GM12878 (cell line): ENCODE measurements at regions not wholly inside any gene's neighbourhood (a gene's known extent, or its start where the extent isn't known, plus 50 kb on each side); places are given as distances from the start of the nearest gene placed in this dataset.

Experiments used
- ATAC-seq: fragments of 200-7000 bp; cut with Tn5 transposase; 3 replicates; pipeline ENCODE4 v1.9.1; 2020; ENCODE audit warnings: mild to moderate bottlenecking, moderate library complexity
- BruUV-seq: library from RNA; stranded (reverse); fragments of 400-500 nt; replicated peaks from 2 replicates; lab custom pipeline; 2021; lab: Mats Ljungman, UMichigan
- CTCF ChIA-PET: fragments of 300-600 bp; sonication (Branson Sonifier 250); formaldehyde crosslinking; extraction: SDS; loops from one replicate; lab custom pipeline; 2021; ENCODE audit warnings: inconsistent platforms; lab: Yijun Ruan, JAX
- POLR2A ChIA-PET: fragments of 350-600 bp; formaldehyde crosslinking; extraction: SDS; loops from one replicate; lab custom pipeline; 2021; ENCODE audit warnings: inconsistent platforms; lab: Charles Lee
- RAD21 ChIA-PET: fragments of 300-600 bp; sonication (Branson Sonifier 250); formaldehyde crosslinking; loops from one replicate; lab custom pipeline; 2023; ENCODE audit warnings: antibody characterized with exemption; ENCODE audit not compliant: unreplicated experiment; lab: Charles Lee
- SMC1A ChIA-PET: fragments of 300-600 bp; sonication (Branson Sonifier 250); formaldehyde crosslinking; loops from one replicate; lab custom pipeline; 2023; ENCODE audit not compliant: unreplicated experiment, uncharacterized antibody; lab: Charles Lee
- DNase-seq: peaks from one replicate; pipeline ENCODE4 v3.0.0-alpha.2; 2011; ENCODE audit warnings: low read depth, low spot score
- FAIRE-seq: peaks from 3 replicates; lab custom pipeline; 2011; peaks lifted over from hg19 to GRCh38; lab: Jason Lieb, UNC
- H2AFZ ChIP-seq: 2 replicates; pipeline ENCODE4 v1.6.0; 2011; ENCODE audit warnings: low read depth, low read length, control low read depth; ENCODE audit not compliant: control insufficient read depth
- H3K27ac ChIP-seq: 2 replicates; pipeline ENCODE4 v1.5.1; 2011; ENCODE audit warnings: control low read depth; ENCODE audit not compliant: control insufficient read depth, insufficient read depth
- H3K27me3 ChIP-seq, 2 experiments: replicated peaks in 1 of 2; 2 replicates each; pipeline versions ENCODE4 v1.6.0 to v1.6.1; 2011; ENCODE audit warnings: low read length in 1 of 2; ENCODE audit not compliant: control insufficient read depth in 2 of 2, insufficient read depth in 2 of 2
- H3K36me3 ChIP-seq, 2 experiments: 2 replicates each; pipeline ENCODE4 v1.5.1; 2011; ENCODE audit warnings: low read length in 1 of 2; ENCODE audit not compliant: control insufficient read depth in 2 of 2, insufficient read depth in 2 of 2
- H3K4me1 ChIP-seq: 2 replicates; pipeline ENCODE4 v1.6.1; 2011; ENCODE audit warnings: mild to moderate bottlenecking, low read length, moderate library complexity, mixed read lengths; ENCODE audit not compliant: control insufficient read depth, insufficient read depth
- H3K4me2 ChIP-seq: 2 replicates; pipeline ENCODE4 v1.6.0; 2011; ENCODE audit warnings: control low read depth; ENCODE audit not compliant: control insufficient read depth, insufficient read depth
- H3K4me3 ChIP-seq: fragments of 200-600 bp; sonication (generic); 2 replicates; pipeline ENCODE4 v1.5.1; 2016
- H3K79me2 ChIP-seq: 2 replicates; pipeline ENCODE4 v1.6.0; 2011; ENCODE audit warnings: low read length; ENCODE audit not compliant: control insufficient read depth, insufficient read depth
- H3K9ac ChIP-seq: 2 replicates; pipeline ENCODE4 v1.8.0; 2011; ENCODE audit warnings: low read length, control low read depth, mixed read lengths; ENCODE audit not compliant: control insufficient read depth, insufficient read depth
- H3K9me3 ChIP-seq: replicated peaks from 3 replicates; pipeline ENCODE4 v1.5.1; 2011; ENCODE audit warnings: mild to moderate bottlenecking, low read length; ENCODE audit not compliant: control insufficient read depth, insufficient read depth
- H4K20me1 ChIP-seq: 2 replicates; pipeline ENCODE4 v1.6.0; 2011; ENCODE audit not compliant: control insufficient read depth, insufficient read depth
- CTCF ChIP-seq, 3 experiments: IDR thresholded peaks in 2 of 3; conservative IDR thresholded peaks in 1 of 3; 2 replicates each; pipeline ENCODE4 v1.5.1; 2011; ENCODE audit warnings: low read depth in 3 of 3, low read length in 3 of 3, mild to moderate bottlenecking in 3 of 3, control low read depth in 2 of 3, moderate library complexity in 2 of 3, inconsistent platforms in 1 of 3, mixed read lengths in 1 of 3; ENCODE audit not compliant: control insufficient read depth in 2 of 3, insufficient read depth in 1 of 3; ENCODE audit errors: extremely low read depth in 1 of 3
- EED ChIP-seq: sonication (generic); IDR thresholded peaks from 2 replicates; pipeline ENCODE4 v1.6.1; 2016; ENCODE audit warnings: antibody characterized with exemption, low read depth
- EGR1 ChIP-seq, 2 experiments: IDR thresholded peaks; 1 replicate in 1 of 2; 2 replicates in 1 of 2; pipeline ENCODE4 v1.6.1; 2011 to 2012; ENCODE audit warnings: low read depth in 2 of 2, low read length in 2 of 2, borderline replicate concordance in 1 of 2, mild to moderate bottlenecking in 1 of 2, moderate library complexity in 1 of 2
- ELK1 ChIP-seq: IDR thresholded peaks from 2 replicates; pipeline ENCODE4 v1.6.1; 2012; ENCODE audit warnings: low read depth, low read length, improper control_type of control experiment
- GABPA ChIP-seq: IDR thresholded peaks from 2 replicates; pipeline ENCODE4 v1.6.1; 2014; ENCODE audit warnings: antibody characterized with exemption, low read depth, mild to moderate bottlenecking, inconsistent platforms
- GATAD2B ChIP-seq: fragments of 450-650 bp; conservative IDR thresholded peaks from 2 replicates; pipeline ENCODE4 v1.6.1; 2017; ENCODE audit warnings: low read depth, mild to moderate bottlenecking, moderate library complexity
- IRF3 ChIP-seq: fragments of 450-650 bp; IDR thresholded peaks from 2 replicates; pipeline ENCODE4 v1.6.1; 2014; ENCODE audit warnings: mild to moderate bottlenecking
- KDM1A ChIP-seq: fragments of 200-600 bp; sonication (generic); IDR thresholded peaks from 2 replicates; pipeline ENCODE4 v1.6.1; 2016; ENCODE audit warnings: borderline replicate concordance
- NFIC ChIP-seq: IDR thresholded peaks from 2 replicates; pipeline ENCODE4 v1.6.1; 2012; ENCODE audit warnings: low read depth, mild to moderate bottlenecking, inconsistent platforms, low read length, moderate library complexity
- NR2C1 ChIP-seq: fragments of 450-650 bp; IDR thresholded peaks from 2 replicates; pipeline ENCODE4 v1.6.1; 2017; ENCODE audit warnings: antibody characterized with exemption, mild to moderate bottlenecking, moderate library complexity
- SREBF1 ChIP-seq: IDR thresholded peaks from 2 replicates; pipeline ENCODE4 v1.6.1; 2012; ENCODE audit warnings: mild to moderate bottlenecking, low read length
- USF2 ChIP-seq: IDR thresholded peaks from 2 replicates; pipeline ENCODE4 v1.6.1; 2011; ENCODE audit warnings: low read depth, low read length, improper control_type of control experiment, borderline replicate concordance
- WRNIP1 ChIP-seq: IDR thresholded peaks from 2 replicates; pipeline ENCODE4 v1.6.1; 2011; ENCODE audit warnings: low read depth, low read length, improper control_type of control experiment, borderline replicate concordance
- YBX1 ChIP-seq: fragments of 450-650 bp; IDR thresholded peaks from 2 replicates; pipeline ENCODE4 v1.6.1; 2016; ENCODE audit warnings: antibody characterized with exemption
- WGBS: methylation state at CpG from one replicate; pipeline ENCODE4 v1.1.6; 2016; ENCODE audit warnings: low lambda C conversion rate; ENCODE audit not compliant: insufficient replicate concordance, insufficient coverage; ENCODE audit errors: missing lambda C conversion rate; 5-methylcytosine and 5-hydroxymethylcytosine counted together
- in situ Hi-C: fragments of 300-500 bp; cut with MboI; formaldehyde crosslinking; loops from 9 replicates; pipeline ENCODE4 v1.14.3; 2018; ENCODE audit warnings: mixed read lengths
- intact Hi-C: fragments of 100-400 bp; cut with micrococcal nuclease; formaldehyde crosslinking; loops from one replicate; pipeline ENCODE4 v1.14.2; 2022; ENCODE audit not compliant: unreplicated experiment

GRCh38 chr20:56143759-56144158, 104.8 kb upstream of the MC3R start:
- Histone ChIP-seq H3K4me3 (no peak overlapping the region), H4K20me1 (no peaks in the 10 kb centered on the region), H3K27ac (no peak overlapping the region), H3K4me1 (no peaks in the 10 kb centered on the region), H3K27me3 (no peaks in the 10 kb centered on the region), H3K9me3 (no peaks in the 10 kb centered on the region), H3K36me3 (no peaks in the 10 kb centered on the region), H3K79me2 (no peaks in the 10 kb centered on the region), H3K9ac (no peak overlapping the region), H3K4me2 (no peak overlapping the region), H2AFZ (no peak overlapping the region)
- ATAC-seq (no peak), DNase-seq (no peak), FAIRE-seq (no peak)
- SMC1A ChIA-PET: interaction anchor here (0.6 kb wide), 1 partner anchor 148 kb away, joined by 3 read pairs; no protein-coding TSS in a partner anchor
- in situ Hi-C loops (loop anchor here (5.0 kb wide), 1 partner anchor 49 kb away; no protein-coding TSS in a partner anchor), intact Hi-C loops (no loop called here)
- POLR2A ChIA-PET: no interaction called here
- no peak for TF ChIP-seq NFIC
- no peak for TF ChIP-seq EGR1 (IDR thresholded peaks at IDR 0.05; ENCODE audit: borderline replicate concordance in 1 of 2, low read depth in 2 of 2, low read length in 2 of 2)
- no peak for TF ChIP-seq SREBF1
- TF ChIP-seq ELK1: no peak
- no peak for TF ChIP-seq KDM1A
- CTCF ChIA-PET: no interaction called here
- RAD21 ChIA-PET: no interaction called here
- WGBS: 9% methylated on average over 4 of the region's 4 CpGs
- no TSS peak for BruUV-seq

- H3K4me3 ChIP-seq: no peak overlapping the region
- no peak overlapping the region for H3K27ac ChIP-seq
- H4K20me1 ChIP-seq: no peaks in the 10 kb centered on the region
- in situ Hi-C loops: no loop called here
- H3K4me1 ChIP-seq: no peaks in the 10 kb centered on the region
- intact Hi-C loops: no loop called here
- H3K9ac ChIP-seq: no peak overlapping the region
- SMC1A ChIA-PET: no interaction called here
- H3K36me3 ChIP-seq: no peaks in the 10 kb centered on the region
- POLR2A ChIA-PET: no interaction called here
- BruUV-seq: no TSS peak
- CTCF ChIA-PET: no interaction called here
- no peaks in the 10 kb centered on the region for H3K27me3 ChIP-seq
- no peak overlapping the region for H3K4me2 ChIP-seq
- no peak for ATAC-seq
- H3K79me2 ChIP-seq: no peaks in the 10 kb centered on the region
- WGBS: 43% methylated on average over 3 of the region's 3 CpGs
- no peak overlapping the region for H2AFZ ChIP-seq
- FAIRE-seq: no peak
- H3K9me3 ChIP-seq: no peaks in the 10 kb centered on the region
- RAD21 ChIA-PET: interaction anchor here (0.6 kb wide), 1 partner anchor 1094 kb away, joined by 3 read pairs; no protein-coding TSS in a partner anchor
- no peak for DNase-seq
- no peak for TF ChIP-seq GATAD2B
- TF ChIP-seq NR2C1: no peak
- TF ChIP-seq CTCF (IDR thresholded peaks at IDR 0.05 in 2 of 3, conservative IDR thresholded peaks at IDR 0.05 in 1 of 3; ENCODE audit: control insufficient read depth in 2 of 3, extremely low read depth in 1 of 3, insufficient read depth in 1 of 3, low read depth in 3 of 3, low read length in 3 of 3): no peak
- TF ChIP-seq YBX1: no peak
- TF ChIP-seq WRNIP1: no peak
- no peak for TF ChIP-seq USF2
- no peak for TF ChIP-seq IRF3
- TF ChIP-seq GABPA: no peak
- no peak for TF ChIP-seq EED
Observed at GRCh38 chr20:56151834-56152233, 96.7 kb upstream of the MC3R start.
